Prostate gland (tissue), 2 donors: ENCODE measurements at regions not wholly inside any gene's neighbourhood (a gene's known extent, or its start where the extent isn't known, plus 50 kb on each side); places are given as distances from the start of the nearest gene placed in this dataset.

ENCODE experiments used
- CTCF ChIP-seq, 4 experiments: fragments of 200-600 bp in 2 of 4; fragments of 450-650 bp in 2 of 4; sonication (generic) in 2 of 4; IDR thresholded peaks; 1 replicate in 3 of 4; 2 replicates in 1 of 4; pipeline ENCODE4 v1.5.1; 2016 to 2019; ENCODE audit warnings: antibody characterized with exemption in 4 of 4, mild to moderate bottlenecking in 2 of 4, moderate library complexity in 2 of 4
- POLR2A ChIP-seq: fragments of 450-650 bp; IDR thresholded peaks from one replicate; pipeline ENCODE4 v1.6.1; 2016; ENCODE audit warnings: antibody characterized with exemption, mild to moderate bottlenecking
- POLR2AphosphoS5 ChIP-seq: sonication (generic); formaldehyde crosslinking; IDR thresholded peaks from one replicate; pipeline ENCODE4 v1.6.1; 2017; ENCODE audit warnings: antibody characterized with exemption

GRCh38 chr19:28531979-28532378 lies 681.0 kb downstream of the UQCRFS1 start:
- TF ChIP-seq POLR2A (no peak), POLR2AphosphoS5 (no peak), CTCF (IDR thresholded peaks at IDR 0.05) (no peak)
